ENCODE measurements at regions not wholly inside any gene's neighbourhood (a gene's known extent, or its start where the extent isn't known, plus 50 kb on each side); places are given as distances from the start of the nearest gene placed in this dataset.

DNA sequence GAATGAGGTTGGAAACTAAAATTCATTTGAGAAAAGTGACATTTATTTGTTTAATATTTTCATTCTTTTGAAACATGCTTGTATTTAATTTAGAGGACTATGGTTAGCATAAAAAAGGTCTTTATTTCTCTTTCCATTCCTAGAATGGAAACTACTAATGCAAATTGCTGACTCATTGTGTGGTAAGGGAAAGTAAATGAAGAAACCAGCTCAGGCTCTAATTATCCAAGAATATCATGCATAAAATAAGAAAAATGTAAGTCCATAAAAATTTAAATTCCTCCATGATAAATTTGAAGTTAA lies 777.0 kb upstream of the SLITRK1 start:
- no peak for DNase-seq (ENCODE audit: low read depth in 2 of 2)

DNA sequence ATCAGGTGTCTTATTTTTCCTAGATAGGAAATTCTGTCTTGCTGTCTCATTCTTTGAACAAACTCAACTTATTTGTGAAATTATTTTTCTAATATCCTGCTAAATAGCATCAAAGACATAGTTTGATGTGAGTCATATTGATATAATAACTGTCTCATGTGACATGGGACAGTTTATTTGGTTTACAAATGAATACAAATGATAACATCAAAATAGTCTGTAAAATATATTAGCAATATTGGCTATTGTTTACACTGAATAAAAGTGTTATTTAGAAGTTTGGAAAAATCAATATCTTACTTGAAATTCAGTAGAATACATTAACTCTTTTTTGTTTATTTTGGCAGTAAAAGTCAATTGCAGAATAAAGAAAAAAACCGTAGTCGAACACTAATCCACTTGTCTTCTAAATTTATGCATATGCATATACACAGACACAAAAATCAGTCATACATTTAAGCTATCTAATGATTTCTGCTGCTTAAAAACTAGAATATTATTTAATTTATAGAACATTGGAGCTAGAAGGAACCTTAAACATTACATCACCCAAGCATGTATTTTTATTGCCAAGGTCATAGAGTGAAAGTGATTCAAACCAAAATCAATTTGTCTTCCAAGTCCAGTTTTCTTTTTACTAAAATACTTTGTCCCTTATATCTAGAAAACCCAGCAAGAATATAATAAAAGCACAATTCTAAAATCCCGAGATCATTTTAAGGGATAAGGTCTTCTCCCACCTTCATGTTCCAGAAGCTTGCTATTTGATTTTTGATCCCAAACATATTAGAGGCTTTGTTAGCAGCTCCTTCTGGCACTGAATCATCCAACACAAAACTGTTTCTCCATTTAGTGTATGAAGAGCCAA lies 776.5 kb upstream of the SLITRK1 start:
- DNase-seq (ENCODE audit: low read depth in 2 of 2), result no peak

DNA sequence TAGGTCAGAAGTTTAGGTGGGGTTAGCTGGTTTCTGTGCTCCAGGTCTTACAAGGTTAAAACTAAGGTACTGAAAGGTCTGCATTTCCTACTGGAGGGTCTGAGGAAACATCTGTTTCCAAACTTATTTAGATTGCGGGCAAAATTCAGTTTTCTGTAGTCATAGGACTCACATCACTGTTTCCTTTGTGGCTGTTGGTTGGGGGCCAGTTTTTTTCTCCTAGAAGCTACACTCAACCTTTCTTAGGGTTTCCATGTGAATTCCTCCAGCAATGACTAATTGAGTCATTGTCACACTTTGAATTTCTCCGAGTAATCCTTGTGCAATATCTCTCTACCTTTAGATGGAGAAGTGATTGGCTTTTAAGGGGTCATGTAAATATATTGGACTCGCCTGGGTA lies 773.4 kb upstream of the SLITRK1 start:
- DNase-seq (ENCODE audit: low read depth in 2 of 2), result no peak

DNA sequence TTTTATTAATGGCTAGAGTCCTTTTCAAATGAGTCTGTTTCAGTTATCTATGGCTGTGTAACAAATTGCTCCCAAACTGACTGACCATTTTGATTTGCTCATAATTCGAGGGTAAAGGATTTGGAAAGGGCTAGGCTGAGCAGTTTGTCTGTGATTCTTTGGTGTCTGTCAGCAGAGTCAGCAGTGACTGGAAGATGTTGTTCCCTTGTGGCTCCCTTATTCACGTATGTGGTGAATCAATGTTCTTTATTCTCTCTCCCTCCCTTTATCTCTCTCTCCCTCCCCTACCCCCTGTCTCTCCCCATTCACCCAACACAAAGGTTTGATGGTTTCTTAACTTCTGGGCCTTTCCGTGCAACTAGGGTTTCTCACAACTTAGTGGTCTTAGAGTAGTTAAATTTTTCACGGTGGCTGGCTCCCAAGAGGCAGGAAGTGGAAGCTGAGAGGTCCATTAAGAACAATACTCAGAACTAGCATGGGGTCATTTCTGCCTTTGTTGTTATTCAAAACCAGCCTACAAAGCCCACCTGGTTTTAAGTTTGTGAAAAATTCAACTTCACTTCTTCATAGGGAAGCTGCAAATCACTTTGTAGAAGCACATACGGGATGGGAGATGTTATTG lies 772.5 kb upstream of the SLITRK1 start:
- DNase-seq (ENCODE audit: low read depth in 2 of 2), result no peak

DNA sequence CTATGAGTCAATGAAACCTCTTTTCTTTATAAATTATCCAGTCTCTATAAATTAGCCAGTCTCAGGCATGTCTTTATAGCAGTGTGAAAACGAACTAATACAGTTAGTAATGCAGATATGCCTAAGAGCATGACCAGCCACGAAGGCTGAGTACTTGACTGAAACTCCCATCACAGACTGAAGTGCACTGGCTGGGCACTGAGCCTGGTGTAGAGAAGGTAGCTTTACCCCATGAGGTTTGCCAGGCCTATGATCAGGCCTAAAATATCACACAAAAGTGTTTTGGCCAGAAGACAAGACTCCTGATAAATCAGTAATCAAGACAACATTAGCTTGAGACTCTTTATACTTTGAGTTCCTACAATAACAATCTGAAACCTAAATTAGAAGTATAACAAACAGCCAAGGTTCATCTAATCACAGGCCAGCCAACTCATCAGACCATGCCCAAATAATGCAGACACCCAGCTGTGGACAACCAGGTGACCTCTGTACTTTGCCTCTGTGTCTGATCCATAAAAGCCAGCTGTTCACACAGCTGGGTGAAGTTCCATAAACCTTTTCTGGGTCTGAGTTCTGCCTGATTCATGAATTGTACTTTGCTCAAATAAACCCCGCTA lies 771.8 kb upstream of the SLITRK1 start:
- DNase-seq (ENCODE audit: low read depth in 2 of 2), result no peak

DNA sequence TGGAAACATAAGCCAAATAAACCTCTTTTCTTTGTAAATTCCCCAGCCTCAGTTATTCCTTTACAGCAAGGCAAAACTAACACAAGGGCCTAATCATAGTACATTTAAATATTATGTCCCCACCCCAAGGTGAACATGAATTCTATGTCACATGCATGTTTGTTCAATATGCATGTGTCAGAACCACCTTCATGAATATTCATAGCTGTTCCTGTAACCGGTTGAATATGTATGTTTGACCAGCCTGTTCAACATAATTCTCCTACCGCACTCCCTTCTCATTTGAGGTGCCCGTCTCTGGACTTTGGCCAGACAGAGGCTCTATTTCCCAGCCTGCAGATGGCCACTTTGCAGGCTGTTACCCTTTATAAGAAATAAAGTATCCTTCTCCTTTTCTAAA lies 769.4 kb upstream of the SLITRK1 start:
- DNase-seq (ENCODE audit: low read depth in 2 of 2), result no peak

DNA sequence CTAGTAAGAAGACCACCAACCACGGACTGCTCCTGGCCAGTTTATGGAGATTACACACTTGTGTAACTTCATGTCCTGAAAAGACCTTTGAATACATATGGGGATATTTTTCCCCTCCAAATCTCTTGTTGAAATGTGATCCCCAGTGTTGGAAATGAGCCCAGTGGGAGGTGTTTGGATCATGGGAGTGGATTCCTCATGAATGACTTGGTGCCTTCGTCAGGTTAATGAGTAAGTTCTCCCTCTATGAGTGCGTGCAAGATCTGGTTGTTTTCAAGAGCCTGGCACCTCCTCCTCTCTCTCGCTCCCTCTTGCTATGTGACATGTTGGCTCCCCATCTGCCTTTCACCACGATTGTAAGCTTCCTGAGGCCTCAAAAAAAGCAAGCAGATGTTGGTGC lies 769.0 kb upstream of the SLITRK1 start:
- DNase-seq (ENCODE audit: low read depth in 2 of 2), result no peak

DNA sequence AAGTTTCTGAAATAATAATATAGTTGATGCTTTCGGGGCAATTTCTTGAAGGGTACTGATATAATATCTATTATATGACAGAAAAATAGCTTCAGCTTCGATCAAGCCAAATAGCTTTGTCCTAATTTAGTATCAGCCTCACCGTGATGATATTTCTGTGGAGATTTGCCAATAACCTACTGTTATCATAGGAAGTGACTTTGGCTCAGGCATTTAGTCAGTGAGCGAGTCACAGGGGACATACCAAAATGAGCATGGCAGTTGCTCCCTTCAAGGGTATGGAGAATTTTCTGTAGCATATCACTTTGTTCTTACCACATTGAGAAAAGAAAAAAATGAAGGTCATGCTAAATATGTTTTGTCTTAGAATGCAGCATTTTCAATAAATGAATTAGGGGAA lies 767.6 kb upstream of the SLITRK1 start:
- DNase-seq (ENCODE audit: low read depth in 2 of 2), result no peak

DNA sequence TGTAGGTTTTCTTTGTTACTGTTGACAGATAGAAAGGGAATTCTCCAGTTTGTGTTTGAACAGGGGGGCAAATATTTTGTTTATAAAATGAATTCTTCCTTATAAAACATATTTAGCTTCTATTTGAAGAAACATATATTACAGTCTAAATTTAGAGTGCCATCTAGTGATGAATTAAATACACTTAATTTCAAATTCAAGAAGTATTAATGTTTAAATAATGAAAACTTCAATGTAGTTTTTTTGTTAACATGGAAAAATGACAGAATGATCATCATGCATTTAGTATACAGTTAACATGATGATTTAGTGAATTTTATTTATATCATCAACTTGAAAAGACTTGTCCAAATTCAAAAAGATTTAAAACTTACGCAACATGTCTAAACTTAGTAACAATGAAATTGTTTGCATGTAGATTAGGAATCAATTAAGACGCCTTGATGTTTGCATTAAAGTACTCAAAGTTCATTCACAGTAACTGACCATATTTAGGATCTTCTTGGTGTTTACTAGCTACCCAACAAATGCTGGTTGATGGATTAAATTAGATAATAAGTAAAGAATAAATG lies 765.9 kb upstream of the SLITRK1 start:
- no peak for DNase-seq (ENCODE audit: low read depth in 2 of 2)

DNA sequence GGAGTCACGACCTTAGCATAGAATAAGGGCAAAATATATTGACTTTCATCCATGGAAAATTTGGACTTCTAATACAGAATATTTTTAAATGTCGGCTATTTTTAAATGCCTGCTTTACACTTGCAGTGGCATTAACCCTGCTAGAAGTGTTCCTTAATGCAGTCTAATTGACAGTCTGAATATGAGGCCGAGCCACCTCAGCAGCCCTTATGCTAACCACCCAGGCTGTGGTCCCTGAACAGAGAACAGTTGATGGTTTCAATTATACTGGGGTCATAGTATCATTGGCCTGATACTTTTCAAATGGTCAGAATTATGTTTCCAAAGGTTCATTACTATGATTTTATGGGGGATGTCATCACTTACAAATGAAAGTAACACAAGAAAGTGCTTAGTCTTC lies 764.7 kb upstream of the SLITRK1 start:
- no peak for DNase-seq (ENCODE audit: low read depth in 2 of 2)

DNA sequence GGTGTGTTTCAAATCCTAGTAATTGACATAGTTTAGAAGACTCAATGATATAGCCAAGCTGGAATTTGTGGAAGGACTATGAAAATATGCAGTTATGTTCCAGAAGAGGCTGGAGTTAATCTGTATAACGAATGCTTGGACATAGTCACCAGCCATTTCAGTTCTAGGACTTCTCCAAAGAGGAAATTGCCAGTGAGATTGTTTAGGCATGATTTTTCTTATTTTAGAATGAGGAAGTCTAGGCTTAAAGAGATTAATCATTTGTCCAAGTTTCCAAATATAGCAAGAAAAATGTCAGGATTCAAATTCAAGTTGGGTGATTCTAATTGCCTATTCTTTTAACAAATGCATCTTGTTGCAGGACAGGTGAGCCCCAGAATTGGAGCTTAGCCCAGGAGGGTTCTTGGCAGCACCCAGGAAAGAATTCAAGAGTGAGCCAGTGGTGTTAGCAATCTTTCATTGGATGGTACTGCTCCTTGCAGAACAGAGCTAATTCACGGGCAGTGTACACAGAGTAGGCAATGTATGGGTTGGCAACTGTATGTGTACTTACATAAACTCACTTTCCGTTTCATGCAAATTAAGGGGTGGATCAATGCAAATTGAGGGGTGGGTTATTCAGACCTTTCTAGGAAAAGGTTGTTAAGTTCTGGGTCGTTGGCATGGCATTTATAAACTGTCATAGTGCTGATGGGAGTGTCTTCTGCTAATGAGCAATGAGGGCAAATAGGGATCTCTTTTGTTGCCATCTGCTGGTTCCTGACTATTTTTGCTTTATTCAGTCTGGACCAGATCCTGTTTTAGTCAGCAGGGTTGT lies 763.1 kb upstream of the SLITRK1 start:
- DNase-seq (ENCODE audit: low read depth in 2 of 2), result no peak

DNA sequence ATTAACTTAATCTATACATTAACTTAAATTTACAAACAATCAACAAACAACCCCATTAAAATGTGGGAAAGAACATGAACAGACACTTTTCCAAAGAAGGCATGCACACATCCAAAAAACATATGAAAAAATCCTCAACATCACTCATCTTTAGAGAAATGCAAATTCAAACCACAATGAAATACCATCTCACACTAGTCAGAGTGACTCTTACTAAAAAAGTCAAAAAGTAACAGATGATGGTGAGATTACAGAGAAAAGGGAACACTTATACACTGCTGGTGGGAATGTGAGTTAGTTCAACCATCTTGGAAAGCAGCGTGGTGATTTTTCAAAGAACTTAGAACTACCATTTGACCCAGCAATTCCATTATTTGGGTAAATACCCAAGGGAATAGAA lies 759.2 kb upstream of the SLITRK1 start:
- no peak for DNase-seq (ENCODE audit: low read depth in 2 of 2)

DNA sequence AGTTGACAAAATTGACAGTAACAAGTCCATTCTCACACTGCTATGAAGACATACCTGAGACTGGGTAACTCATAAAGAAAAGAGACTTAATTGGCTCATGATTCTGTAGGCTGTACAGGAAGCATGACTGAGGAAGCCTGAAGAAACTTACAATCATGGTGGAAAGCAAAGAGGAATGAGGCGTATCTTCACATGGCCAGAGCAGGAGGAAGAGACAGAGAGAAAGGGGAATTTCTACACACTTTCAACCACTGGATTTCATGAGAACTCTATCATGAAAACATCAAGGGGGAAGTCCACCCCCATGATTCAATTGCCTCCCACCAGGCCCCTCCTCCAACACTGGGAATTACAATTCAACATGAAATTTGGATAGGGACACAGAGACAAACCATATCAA lies 758.4 kb upstream of the SLITRK1 start:
- DNase-seq (ENCODE audit: low read depth in 2 of 2), result no peak

DNA sequence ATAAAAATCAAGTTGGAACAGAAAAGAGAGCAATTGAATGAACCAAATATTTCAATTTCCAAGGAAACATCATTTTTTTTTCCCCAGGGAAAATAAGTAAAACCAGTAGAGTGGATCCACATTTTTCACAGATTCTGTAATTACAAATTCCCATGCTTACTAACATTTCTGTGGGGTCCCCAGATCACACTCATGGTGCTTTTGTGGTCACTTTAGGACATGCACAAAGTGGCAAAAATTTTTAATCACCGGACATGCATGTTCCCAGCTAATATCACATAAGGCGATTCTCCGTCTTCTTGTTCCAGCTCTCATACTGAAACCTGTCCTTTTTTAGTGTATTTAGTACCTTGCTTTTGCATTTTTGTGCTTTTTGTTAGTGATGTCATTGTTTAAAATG lies 748.2 kb upstream of the SLITRK1 start:
- no peak for DNase-seq (ENCODE audit: low read depth in 2 of 2)

DNA sequence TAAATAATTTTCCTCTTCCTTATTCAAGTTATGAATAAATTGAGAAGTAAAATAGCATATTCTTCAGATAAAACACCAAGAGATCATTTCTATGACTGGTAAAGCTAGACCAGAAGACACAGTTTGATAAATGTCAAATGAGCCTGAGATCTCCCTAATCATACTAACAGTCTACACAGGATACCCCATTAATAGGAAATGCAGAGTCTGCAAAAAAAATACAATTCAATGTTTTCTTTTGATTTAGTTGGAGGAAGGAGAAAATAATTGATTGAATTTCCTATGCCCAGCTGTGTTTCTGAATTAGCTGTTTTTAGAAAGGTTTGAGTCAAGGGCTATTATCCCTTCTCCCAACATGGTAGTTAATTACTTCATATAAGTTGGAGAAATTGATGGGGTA lies 734.6 kb upstream of the SLITRK1 start:
- DNase-seq (ENCODE audit: low read depth in 2 of 2), result no peak

DNA sequence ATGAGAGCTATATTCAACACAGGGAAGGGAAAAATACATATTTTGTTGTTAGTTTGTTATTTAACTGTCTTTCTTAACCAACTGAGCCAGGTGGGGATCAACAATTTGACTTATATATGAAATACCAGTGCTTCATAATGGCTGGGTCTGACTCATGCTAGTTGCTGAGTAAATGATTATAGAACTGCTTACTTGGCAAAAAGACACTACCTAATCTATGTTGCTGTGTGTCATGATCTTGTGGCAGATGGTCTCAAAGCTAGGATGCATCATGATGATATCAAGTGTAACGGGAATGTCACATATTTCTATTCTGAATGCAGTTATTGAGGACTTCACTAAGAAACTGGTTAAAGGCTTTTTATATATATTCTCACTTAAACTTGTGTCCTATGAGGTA lies 727.4 kb upstream of the SLITRK1 start:
- DNase-seq (ENCODE audit: low read depth in 2 of 2), result no peak

DNA sequence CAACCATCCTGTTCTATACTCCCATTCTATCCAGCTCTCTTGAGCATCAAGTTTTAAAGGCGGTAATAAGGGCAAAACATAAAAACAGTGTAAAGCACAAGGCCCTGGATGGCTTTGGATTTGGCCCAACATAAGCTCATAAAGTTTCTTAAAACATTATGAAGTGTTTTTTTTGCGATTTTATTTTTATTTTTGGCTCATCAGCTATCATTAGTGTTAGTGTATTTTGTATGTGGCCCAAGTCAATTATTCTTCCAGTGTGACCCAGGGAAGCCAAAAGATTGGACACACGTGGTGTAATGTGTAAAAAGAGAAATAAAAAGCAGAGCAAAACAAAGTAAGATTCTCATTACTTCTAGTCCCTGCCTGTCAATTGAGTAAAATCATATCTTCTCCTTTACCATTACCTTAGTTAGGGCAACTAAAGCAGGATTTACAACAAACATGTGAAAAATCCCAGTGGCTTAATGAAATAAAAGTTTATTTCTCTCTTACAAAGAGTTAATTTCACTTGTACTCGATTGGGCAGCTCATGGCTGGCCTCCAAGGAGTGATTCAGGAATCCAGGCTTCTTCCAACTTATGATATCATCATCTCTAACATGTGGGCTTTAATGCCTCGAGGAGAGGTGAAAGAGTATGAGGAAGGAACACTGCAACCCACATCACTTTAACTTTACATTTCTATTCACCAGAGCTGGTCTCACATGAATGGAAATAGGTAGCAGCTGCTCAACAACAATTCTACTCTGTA lies 725.2 kb upstream of the SLITRK1 start:
- DNase-seq (ENCODE audit: low read depth in 2 of 2), result no peak

DNA sequence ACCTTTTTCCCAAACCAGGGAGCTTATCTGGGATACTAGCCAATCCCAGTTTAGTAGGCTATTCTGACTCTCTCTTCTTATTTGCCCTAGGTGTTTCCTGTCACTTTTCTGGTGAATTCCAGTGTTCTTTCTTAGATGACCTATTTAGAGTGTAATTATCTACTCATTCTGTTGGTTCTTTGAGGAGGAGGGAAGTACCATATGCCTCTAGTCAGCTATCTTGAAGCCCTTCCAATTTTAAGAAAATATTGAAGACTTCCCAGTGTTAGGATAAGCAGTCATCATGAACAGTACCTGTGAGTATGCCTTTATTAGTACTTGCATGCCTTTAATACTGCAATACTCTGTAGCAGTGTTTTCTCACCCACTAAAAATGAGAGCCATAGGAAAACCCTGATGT lies 724.3 kb upstream of the SLITRK1 start:
- DNase-seq (ENCODE audit: low read depth in 2 of 2), result no peak

DNA sequence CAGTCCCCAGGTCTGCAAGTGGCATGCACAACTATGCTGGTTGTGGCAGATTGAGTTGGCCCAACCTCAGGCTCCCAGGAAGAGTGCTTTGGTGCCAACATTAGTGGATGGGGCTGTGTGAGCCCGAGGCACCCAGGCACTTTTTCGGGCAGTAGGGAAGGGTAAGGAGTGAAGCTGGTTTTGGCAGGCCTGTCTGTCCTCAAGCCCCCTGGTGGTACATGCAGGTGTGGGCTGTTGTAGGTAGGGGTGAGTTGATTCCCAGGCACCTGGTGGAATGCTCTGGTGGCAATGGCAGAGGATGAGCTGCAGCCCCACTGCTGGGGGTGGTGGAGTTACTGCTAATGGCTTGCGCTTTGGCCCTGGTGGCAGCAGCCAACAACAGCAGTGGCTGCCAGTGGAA lies 723.7 kb upstream of the SLITRK1 start:
- DNase-seq (ENCODE audit: low read depth in 2 of 2), result no peak

DNA sequence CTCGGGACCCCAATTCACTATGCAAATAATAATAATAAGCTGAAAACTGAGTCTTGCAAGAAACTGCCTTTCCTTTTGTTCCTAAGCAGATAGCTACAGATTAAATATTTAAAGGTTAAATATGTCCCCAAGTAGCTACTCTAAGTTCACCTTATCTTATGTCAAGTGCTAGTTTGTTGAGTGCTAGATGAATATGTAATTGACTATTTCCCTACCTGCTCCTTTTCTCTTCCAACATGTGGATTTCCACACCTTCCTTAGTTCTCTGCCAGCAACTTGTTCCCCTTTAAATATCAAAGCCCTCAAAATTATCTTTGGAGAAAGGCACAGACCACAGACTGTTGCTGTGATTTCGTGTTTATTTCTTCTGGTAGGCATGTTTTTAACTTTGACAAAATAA lies 709.2 kb upstream of the SLITRK1 start:
- no peak for DNase-seq (ENCODE audit: low read depth in 2 of 2)

DNA sequence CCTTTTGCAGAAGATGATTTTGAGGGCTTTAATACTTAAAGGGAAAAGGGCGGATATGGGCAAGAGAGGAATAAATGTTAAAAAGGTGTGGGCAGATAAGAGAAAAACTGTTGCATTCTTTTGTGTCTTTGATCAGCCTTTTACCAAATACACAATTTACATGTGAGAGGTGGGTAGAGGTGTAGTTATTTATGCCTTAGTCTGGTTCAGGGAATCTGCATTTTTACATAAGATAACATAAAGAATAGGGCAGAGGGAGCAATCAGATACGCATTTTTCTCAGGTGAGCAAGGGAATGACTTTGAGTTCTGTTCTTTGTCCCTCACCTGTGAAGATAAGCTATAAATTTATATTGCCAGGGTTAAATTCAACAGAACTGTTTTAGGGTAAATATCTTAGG lies 708.4 kb upstream of the SLITRK1 start:
- DNase-seq (ENCODE audit: low read depth in 2 of 2), result no peak
